Erythroblast (primary cell): ENCODE measurements at regions not wholly inside any gene's neighbourhood (a gene's known extent, or its start where the extent isn't known, plus 50 kb on each side); places are given as distances from the start of the nearest gene placed in this dataset.

Experiments
- GATA1 ChIP-seq: IDR thresholded peaks from 2 replicates; pipeline ENCODE4 v1.6.1; 2011; ENCODE audit warnings: low read depth, mild to moderate bottlenecking, control low read depth, low read length, moderate library complexity
- POLR2A ChIP-seq: IDR thresholded peaks from 2 replicates; pipeline ENCODE4 v1.6.1; 2011; ENCODE audit warnings: mild to moderate bottlenecking, low read length

GRCh38 chrX:943035-943434 is 269.4 kb downstream of the CRLF2 start:
- no peak for TF ChIP-seq POLR2A
- no peak for TF ChIP-seq GATA1
